Fibroblast of peridontal ligament (primary cell): ENCODE measurements at regions not wholly inside any gene's neighbourhood (a gene's known extent, or its start where the extent isn't known, plus 50 kb on each side); places are given as distances from the start of the nearest gene placed in this dataset.
"Not testable (repeated sequence)": the region's sequence is repeated elsewhere in the genome, so short reads cannot be mapped to it uniquely, and the experiment has no call there.

Experiments used
- DNase-seq: peaks from one replicate; pipeline ENCODE4 v3.0.0-alpha.2; 2010; ENCODE audit errors: extremely low read depth

DNA sequence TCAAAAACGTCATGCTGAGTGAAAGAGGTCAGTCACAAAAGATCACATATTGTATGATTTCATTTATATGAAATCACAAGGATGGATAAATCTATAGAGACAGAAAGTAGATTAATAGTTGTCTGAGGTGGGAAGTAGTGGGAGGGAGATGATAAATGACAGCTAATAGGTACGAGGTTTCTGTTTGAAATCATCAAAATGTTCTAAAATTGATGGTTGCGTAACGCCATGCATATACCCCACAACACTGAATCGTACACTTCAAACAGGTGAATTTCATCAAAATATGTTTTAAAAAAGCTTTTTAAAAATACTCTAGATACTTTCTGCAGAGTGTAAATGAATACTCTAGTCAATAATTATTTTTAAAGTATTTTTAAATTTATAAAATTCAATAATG, 303.0 kb upstream of the STAC start:
- DNase-seq = no peak

DNA sequence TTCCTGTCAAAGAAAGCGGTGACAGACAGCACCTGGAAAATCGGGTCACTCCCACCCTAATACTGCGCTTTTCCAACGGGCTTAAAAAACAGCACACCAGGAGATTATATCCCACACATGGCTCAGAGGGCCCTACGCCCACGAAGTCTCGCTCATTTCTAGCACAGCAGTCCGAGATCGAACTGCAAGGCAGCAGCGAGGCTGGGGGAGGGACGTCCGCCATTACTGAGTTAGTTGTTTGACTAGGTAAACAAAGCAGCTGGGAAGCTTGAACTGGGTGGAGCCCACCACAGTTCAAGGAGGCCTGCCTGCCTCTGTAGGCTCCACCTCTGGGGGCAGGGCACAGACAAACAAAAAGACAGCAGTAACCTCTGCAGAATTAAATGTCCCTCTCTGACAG, 297.3 kb upstream of the STAC start:
- not testable (repeated sequence) for DNase-seq

DNA sequence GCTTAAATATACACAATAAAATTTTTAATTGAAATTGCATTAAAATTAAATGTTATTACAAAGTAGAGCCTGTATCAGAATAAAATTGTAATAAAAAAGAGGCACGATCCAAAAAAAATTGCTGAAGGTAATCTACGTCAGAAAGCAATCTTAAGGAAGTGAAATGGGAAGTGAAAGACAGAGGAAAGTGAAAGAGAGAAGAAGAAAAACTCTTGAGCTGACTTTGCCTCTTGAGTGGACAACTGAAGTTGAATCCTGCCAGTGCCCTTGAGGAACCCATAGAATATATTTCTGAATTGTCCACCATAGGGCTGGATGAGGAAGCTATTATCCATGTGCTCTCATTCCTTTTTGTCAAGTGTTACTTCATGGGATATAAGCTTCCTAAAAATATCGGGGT, 285.1 kb upstream of the STAC start:
- DNase-seq = no peak

DNA sequence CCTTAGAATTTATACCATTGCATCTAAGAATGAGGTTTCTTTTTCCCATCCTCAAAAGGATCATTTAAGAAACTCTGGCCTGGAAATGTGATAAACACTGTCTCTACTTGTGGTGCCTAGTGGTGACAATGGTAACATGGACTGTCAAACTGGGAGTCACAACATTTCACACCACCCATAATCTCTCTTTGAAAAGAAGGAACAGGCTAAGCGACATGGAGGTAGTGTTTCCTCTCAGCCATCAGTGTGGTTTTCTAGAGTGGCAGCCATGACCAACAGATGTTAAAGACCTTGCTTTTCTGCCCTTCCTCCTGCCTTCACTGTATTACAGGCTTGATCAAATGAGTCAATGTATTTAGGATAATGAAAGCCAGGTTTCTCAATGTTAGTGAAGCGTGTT, 283.1 kb upstream of the STAC start:
- no peak for DNase-seq

DNA sequence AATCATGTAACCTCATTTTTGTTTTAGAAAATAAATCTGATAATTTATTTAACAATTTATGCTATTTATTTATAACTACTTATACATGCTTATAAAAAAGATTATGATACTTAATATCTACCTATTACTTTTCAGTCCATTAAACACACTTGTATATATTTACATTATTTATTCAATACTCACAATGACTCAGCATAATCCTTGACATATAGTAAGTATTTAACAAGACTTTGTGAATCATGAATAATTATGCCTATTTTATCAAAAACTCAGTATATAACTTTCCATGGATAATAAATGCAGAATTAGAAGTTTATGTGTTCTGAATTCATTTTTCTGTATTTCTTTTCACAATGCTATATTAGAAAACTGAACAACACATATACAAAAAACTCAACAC, 266.0 kb upstream of the STAC start:
- no peak for DNase-seq

DNA sequence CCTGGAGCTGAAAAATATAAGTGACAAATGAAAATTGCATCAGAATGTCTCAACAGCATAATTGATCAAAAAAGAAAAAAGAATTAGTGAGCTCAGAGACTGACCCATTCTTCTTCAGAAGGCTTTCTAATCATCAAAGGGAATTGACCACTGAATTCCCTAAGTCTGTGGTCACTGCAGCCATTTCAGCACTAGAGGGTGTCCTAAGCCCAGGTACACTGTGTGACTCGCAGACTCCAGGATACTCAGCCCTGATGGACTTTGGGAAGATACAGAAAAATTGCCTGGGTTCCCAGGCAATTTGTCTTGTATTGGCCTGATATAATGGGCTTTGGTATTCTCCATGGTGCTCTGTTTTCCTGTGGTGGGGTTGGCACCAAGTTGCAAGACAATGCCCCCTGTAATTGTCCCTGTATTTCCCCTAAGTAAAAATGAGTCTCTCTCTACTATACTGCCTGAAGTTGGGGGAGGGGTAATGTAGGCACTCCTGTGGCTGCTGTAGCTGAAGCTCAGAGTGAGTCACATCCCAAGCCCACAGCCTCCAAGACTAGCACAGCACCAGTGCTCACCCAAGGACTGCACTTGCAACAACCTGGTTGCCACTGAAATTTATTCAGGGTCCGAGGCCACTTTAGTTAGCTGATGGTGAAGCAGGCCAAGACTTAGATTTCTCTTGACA, 256.0 kb upstream of the STAC start:
- DNase-seq = peak; percentile 7

DNA sequence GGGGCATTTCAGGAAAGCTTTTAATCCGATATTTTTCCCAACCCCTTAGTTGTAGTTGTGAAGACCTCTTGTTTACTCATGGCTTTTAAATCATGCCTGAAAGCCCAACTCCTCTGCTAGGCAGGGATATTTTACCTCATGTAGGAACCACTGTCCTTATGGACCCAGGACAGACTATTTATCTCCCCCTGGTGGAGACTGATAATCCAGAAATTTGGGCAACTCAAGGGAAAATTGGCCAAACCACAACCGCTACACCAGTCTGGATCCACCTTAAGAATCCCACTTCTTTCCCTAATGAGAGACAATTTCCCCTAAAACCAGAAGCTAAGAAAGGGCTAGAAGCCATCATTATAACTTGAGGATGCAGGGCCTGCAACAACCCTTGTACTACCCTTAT, 248.1 kb upstream of the STAC start:
- no peak for DNase-seq

DNA sequence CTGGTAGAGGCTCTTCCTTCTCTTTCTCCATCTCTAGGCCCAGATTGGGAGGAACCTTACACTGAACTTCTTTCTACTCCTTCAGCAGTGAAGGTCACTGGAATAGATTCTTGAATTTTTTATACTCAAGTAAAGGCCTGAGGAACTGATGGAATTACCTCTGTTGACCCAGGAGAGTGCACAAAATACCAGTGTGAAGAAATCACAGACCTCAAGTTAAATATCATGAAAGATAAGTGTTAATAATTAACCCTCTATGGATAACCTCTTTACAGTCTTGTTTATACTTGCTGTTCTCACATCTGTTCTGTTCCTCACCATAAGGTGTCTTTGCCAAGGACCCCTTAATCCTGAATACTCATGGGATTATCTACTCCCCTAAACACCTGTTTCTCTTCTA, 244.4 kb upstream of the STAC start:
- DNase-seq = no peak

DNA sequence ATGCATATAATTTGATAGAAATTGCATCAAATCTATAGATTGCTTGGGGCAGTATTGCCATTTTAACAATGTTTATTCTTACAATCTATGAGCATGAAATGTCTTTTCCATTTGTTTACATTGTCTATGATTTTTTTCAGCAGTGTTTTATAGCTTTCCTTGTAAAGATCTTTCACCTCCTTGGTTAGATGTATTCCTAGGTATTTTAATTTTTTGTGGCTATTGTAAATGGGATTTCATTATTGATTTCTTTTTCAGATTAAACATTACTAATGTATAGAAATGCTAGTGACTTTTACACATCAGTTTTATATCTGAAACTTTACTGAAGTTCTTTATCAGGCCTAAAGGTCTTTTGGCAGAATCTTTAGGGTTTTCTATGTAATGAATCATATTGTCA, 237.6 kb upstream of the STAC start:
- DNase-seq = no peak

DNA sequence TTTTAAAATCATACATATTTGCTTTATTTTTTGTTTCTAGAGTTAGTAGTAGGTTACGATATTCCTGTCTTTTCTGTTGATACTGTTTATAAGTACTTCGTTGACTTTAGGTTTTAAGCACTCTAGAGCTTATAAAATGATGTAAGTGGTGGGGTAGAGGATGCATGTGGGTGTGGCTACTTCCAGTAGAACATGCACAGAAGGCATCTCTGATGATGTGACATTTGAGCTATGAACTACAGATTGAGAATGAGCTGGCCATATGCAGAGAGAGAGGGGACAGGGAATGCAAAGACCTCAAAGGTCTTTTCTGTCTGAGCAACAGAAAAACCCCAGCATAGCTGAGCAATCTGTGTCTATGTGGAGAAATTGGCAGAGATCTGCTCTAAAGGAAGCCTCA, 233.9 kb upstream of the STAC start:
- DNase-seq = no peak

DNA sequence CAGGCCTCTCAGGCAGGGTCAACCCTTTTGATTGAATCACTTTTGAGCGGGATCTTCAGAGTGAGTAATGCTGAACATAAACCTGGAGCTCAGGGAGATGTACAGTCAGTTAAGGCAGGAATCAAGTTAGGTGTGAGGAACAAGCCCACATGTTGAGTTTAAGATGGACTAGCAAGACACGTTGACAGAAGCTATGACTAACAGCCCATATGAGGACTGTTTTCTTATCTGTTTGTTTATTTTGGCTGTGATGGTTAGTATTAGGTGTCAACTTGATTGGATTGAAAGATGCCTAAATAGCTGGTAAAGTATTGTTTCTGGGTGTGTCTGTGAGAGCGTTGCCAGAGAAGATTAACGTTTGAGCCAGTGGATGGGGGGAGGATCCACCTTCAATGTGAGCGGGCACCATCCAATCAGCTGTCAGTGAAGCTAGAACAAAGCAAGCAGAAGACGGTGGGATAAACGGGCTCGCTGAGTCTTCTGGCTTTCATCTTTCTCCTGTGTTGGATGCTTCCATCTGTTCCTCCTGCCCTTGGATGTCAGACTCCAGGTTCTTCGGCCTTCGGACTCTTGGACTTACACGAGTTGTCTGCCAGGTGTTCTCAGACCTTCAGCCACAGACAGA, 232.3 kb upstream of the STAC start:
- DNase-seq = no peak

DNA sequence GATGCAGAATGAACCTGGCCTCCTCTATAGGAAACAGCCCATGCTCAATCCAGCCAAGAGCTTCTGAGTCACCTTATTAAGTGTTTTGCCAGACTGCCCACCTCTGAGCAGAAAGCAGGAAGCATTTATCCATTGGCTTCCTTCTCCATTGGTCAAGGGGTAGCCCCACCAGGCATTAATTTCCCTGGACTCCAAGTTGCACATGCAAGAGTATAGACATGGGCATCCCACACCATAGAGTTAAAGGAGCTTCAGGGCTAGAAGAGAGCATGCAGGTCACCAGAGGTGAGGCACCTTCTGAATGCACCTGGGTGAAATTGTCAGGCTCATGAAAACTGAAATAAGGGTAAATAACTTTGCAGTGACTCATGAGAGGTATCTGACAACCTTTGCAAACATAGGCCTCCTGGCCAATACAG, 230.8 kb upstream of the STAC start:
- no peak for DNase-seq

DNA sequence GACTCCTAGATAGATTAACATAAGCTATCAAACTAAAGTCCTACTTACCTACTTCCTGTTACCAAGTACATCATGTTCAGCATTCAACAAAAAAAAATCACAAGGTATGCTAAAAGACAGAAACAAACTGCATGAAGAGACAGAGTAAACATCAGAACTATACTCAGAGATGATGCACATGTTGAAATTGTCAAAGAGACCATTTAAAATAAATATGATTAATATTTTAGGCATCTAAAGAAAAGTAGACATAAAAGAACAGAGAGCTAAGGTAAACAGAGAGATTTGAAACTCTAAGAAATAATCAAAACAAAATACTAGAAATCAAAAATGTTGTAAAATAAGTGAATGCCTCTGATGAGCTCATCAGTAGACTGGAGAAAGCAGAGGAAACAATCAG, 224.8 kb upstream of the STAC start:
- DNase-seq = no peak

DNA sequence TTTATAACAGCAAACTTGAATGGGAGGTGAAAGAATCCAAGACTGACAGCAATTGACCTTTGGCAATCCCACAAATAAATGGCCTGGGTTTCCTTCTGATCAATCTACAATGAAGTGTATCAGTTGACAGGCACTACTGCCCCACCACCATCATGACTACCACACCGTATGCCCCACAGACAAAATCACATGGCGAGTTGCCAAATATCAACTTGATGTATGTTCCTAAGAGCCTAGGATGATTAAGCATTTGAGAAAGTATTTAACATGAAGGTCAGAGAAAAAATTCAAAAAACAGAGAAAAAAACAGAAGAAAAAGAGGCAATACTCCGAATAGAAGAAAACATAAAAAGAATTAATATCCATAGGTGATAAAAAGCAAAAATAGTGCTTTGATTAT, 215.9 kb upstream of the STAC start:
- no peak for DNase-seq

DNA sequence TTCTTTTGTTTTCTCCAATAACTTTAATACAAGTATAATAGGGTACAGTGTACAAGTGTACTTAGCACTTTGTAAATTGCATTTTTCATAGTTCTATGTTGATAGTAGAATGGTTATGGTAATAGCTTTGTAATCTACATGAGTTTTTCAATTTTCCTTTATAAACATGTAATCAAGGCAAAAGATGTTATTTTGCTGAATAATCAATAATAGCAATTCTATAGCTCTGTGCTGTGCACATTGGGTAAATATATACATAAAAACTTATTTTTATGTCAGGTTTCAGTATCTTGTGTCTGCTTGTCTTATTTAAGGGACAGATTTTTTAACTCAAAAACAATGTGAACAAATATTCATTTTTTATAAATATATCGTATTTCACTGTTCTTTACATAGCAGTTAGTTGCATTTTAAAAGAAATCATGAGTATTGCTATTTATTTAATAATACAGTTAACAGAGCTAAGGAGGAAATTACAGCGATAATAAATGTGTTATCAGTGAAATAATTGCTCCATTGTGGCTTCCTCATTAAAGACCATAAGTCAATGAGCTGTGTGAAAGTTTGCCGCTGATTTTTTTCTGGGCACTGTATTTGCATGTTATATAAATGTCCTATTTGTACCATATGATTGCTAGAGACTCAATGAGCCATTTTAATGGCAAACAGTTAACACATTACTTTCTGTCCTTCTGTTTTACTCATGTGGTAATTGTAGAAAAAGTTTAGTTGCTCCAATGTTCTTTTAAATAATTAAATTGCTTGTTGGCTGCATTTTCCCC, 214.6 kb upstream of the STAC start:
- no peak for DNase-seq

DNA sequence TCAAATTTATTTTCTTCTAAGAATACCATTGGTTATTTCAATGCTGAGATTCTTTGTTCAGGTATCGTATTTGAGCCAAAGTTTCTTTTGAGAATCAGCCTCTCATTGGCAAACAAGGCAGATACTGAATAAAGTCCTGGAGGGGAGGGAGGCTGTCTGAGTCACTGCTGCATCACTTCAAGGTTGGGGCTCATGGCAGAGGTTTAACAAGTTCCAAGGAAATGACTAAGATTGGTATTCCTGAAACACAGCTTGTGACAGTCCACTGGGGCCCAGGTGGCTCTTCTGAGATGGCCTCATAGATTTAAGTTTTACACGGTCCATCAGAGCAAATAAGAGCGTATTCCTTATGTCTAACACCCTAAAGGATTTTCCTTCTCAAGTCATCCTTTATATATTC, 213.8 kb upstream of the STAC start:
- peak; percentile 0 for DNase-seq

DNA sequence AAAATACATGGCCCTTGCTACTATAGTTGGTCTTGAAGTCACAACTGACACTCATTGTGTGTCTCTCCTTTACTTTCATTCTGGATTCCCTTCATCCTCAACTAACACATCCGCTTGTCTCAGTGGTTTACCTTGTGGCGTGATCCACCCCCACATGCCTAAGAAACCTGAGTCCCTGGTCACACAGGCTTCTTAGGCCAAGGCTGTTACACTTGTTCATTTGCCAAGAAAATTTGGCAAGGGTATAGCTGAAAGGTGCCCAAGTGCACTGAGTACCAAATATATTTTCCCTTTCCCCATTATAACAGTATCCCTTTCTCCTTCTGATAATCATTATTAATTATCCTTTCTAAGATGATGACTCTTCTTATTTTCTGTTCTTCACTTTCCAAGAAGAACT, 207.6 kb upstream of the STAC start:
- no peak for DNase-seq

DNA sequence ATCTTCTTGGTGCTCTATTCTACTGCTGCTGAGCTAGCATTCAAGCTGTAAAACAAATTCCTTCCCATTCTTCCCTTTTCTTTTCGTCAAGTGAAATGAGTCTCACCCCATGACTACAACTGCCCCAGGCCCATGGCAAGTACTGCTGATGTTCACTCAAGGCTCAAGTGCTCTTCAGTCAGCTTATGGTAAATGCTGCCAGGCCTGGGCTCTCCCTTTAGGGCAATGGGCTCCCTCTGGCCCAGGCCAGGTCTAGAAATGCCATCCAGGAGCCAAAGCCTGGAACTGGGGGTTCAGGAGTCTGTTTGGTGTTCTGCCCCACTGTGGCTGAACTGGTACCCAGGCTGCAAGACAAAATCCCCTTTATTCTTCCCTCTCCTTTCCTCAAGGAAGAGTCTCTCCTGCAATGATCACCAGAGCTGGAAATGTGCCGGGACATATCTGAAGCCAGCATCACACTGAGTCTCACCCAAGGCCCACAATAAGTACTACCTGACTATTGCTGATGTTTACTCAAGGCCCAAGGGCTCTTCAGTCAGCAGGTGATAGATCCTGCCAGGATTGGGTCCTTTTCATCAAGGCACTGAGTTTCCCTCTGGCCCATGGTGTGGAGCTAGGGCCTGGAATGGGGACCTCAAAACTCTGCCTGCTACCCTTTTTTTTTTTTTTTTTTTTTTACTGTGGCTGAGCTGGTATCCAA, 205.0 kb upstream of the STAC start:
- no peak for DNase-seq

DNA sequence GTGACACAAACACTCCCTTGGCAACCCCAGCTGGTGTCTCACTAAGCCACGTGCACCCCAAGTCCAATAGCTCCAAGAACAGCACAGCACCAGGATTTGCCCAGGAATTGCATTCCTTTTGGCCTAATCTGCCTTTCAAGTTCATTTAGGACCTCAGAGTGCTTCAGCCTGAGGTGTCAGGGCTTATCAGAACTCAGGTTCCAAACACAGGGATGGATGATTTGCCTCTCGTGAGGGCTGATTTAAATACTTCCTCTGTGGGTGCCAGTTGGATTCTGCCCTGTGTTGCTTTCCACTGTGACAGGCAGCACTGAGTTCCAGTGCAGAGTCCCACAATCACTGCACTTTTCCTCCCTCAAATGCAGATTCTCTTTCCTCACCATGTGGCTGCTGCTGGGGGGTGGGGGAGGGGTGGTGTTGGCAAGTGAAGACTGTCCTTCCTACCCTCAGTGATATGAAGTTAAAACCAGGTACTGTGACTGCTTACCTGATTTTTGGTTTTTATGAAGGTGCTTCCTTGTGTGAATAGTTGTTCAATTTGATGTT, 204.3 kb upstream of the STAC start:
- DNase-seq = no peak

DNA sequence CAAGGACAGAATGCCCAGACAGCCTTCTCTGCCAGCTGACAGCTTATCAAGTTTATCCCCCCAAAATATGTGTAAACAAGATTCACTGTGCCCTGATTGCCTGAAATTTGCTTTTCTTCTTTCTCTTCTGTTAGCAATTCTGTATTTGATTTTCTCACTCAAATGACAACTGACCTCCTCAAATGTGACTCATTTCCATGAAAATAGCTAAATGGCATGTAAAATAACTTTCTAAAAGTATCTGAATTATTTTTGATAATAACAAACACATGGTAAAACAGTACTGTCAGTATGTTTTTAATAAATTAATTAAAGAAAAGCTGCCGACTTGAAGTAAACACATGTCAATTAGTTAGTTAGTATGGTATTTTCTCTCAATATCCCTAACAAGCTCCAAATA, 202.3 kb upstream of the STAC start:
- DNase-seq = no peak

DNA sequence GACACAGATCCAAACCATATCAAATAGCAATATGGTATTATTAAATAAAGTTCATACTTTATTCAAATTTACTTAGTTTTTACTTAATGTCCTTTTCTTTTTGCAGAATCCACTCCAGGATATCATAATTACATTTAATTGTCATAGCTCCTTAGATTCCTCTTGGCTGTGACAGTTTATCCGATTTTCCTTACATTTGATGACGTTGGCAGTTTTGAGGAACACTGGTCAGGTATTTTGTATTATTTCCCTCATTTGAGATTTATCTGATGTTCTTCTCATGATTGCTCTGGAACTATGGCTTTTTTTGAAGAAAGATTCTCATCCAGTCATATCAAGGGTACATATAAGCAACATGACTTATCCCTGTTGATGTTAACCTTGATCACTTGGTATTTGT, 198.3 kb upstream of the STAC start:
- no peak for DNase-seq

DNA sequence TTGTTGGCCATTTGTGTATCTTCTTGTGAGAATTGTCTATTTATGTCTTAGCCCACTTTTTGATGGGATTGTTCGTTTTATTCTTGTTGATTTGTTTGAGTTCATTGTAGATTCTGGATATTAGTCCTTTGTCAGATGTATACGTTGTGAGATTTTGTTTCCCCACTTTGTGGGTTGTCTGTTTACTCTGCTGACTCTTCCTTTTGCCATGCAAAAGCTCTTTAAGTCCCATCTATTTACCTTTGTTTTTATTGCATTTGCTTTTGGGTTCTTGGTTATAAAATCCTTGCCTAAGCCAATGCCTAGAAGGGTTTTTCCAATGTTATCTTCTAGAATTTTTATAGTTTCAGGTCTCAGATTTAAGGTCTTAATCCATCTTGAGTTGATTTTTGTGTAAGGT, 193.1 kb upstream of the STAC start:
- DNase-seq = not testable (repeated sequence)
